ENCODE measurements at regions not wholly inside any gene's neighbourhood (a gene's known extent, or its start where the extent isn't known, plus 50 kb on each side); places are given as distances from the start of the nearest gene placed in this dataset.

- TF ChIP-seq, protein P1, sequence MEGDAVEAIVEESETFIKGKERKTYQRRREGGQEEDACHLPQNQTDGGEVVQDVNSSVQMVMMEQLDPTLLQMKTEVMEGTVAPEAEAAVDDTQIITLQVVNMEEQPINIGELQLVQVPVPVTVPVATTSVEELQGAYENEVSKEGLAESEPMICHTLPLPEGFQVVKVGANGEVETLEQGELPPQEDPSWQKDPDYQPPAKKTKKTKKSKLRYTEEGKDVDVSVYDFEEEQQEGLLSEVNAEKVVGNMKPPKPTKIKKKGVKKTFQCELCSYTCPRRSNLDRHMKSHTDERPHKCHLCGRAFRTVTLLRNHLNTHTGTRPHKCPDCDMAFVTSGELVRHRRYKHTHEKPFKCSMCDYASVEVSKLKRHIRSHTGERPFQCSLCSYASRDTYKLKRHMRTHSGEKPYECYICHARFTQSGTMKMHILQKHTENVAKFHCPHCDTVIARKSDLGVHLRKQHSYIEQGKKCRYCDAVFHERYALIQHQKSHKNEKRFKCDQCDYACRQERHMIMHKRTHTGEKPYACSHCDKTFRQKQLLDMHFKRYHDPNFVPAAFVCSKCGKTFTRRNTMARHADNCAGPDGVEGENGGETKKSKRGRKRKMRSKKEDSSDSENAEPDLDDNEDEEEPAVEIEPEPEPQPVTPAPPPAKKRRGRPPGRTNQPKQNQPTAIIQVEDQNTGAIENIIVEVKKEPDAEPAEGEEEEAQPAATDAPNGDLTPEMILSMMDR (IDR thresholded peaks at IDR 0.05; ENCODE audit: poor library complexity): no peak
- no peak for TF ChIP-seq EZH2 (IDR thresholded peaks at IDR 0.05; ENCODE audit: borderline replicate concordance)
Measured at GRCh38 chr1:99374109-99374508, 109.8 kb downstream of the PLPPR4 start.
